ENCODE measurements at regions not wholly inside any gene's neighbourhood (a gene's known extent, or its start where the extent isn't known, plus 50 kb on each side); places are given as distances from the start of the nearest gene placed in this dataset.
"Not testable (repeated sequence)": the region's sequence is repeated elsewhere in the genome, so short reads cannot be mapped to it uniquely, and the experiment has no call there.

DNA sequence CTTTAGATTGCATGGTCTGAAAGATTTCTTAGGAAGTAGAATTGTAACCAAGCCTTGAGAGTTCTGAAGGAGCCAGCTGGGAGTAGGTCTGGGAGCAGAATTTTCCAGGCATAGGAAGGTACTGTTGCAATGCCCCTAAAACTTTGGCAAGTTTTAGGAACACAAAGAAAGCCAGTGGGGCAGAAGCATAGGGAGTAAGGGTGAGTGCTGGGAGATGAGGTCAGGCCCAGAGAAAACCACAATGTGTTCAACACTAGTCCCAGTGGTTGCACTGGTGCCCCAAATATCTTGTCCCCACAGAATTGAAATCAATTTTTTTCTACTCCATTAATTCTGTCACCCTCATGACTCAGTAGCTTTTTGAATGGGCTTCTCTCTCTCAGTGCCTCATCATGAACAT, 120.7 kb upstream of the GALNT15 start:
- DNase-seq (ENCODE audit: low read depth), result no peak

DNA sequence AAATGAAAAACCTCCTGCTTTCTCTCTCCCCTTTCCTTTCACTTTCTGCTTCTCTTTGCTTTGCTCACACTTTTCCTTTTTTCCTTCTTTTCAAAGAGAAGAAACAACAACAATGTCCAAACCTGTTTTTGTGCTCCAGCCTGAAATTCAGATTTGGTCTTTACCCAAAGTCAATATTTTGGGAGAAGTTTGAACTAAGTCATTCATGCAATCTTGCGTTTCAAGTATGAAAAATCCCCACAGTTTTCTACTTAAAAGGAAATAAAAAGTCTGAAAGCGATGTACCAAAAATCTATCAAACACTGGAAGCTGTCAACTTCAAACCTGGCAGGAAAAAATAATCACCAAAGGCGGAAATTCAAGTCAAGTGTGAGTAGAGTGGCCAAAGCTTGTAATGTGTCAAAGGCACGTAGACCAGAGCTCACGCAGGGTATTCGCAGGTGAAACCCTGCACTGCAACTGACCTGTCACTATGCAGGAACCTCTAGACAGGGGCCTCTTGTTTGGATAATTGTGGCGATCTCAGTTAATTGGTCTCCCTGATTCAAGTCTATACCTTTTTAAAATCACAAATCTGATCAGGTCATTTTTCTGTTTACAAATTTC, 118.8 kb upstream of the GALNT15 start:
- no peak for DNase-seq (ENCODE audit: low read depth)

DNA sequence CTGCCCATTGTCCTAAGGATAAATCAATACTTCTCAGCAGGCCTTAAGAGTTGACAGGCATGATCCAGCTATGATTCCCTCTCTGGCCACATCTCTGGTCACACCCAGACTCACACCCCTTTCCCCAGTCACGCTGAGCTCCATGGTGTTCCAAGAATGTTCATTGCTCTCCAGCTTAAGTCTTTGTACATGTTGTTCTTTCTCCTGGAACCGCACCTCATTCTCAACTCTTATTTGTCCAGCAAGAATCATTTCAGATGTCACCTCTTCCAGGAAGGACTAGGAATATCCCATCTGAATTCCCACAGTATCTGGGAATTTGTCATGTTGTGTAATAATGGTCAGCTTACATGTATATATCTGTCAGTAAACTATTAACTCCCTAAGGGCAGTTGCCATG, 118.3 kb upstream of the GALNT15 start:
- DNase-seq (ENCODE audit: low read depth), result no peak

DNA sequence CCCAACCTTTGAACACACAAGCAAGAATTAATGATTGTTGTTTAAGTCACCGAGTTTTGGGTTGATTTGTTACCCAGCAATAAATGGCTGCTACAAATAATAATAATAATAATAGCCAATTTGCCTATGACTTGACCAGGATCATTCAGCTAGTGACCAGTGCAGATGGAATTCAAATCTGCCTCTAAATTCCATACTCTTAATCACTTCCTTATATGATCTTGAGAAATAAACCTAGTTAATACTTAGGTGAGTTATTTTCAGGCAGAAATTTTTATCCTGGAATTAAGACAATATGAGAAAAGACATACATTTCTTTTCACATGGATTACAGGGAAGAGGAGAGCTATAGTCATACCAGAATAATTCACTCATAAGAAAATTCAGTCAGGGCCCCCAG, 116.0 kb upstream of the GALNT15 start:
- DNase-seq (ENCODE audit: low read depth), result no peak

DNA sequence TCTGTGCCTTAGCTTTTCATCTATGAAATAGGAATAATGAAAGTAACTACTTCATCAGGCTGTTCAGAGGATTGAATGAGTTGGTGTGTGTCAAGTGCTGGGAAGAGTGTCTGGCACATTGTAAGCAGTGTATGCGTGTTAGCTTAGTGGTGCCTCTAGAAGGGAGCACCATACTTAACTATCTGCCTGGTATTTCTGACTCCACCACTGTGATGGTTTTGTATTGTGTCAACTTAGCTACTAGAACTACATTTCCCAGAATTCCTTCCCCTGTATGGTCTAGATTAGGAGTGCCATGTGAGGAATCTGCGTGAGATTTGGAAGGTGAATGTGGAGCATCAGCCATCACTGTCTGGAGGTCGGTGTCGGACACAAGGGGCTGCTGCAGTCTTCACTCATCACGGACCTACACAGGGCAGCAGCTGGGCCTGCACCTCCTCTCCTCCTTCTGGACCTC, 115.4 kb upstream of the GALNT15 start:
- DNase-seq (ENCODE audit: low read depth), result no peak

DNA sequence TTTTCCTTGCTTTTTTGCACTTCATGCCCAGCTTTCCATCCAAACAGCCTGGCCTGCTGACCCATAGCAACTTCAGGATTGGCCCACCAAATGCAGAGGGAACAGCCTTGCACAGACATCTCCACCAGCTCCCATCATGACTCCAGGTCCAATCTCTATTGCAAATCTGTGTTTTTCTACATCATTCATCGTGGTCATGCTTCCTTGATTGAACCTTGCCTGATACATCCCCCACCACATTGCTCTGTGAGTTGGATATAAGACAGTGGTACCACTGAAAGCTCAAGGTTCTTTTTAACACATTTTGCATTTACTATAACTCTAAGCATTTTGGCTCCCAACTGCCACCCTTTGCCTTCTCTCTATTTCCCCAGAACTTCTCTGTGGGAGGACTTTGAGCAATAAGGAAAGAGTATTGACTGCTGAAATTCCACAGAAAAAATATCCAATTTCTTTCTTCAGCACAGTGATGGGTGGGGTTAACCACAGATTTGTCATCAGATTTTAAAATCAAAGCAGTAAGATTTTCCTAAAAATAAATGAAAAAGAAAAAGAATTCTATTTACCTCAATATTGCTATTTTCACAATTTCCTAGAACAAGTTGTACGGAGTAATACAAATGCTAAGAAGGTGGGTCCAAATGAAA, 114.6 kb upstream of the GALNT15 start:
- no peak for DNase-seq (ENCODE audit: low read depth)

DNA sequence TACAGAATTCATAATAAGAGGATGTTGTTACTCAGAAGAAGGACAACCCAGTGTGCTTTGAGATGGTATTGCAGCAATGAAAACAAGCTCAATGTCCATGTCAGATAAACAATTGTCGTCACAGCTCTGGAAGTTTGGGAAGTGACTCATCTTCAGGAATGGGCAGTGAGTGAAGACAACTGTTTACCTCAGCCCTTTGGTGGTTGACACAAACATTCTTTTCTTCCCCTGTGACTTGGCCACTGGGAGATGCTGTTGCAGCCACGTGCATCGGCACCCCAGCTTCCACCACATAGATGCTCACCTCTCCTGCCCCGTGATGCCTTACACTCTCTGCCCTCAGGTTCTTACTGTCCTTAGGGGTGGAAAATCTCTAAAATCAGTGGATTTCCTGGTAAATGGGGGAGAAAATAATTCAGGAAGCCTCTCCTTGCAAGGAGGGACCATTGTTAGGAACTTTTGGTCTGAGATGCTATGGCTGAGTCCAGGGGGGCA, 114.1 kb upstream of the GALNT15 start:
- no peak for DNase-seq (ENCODE audit: low read depth)

DNA sequence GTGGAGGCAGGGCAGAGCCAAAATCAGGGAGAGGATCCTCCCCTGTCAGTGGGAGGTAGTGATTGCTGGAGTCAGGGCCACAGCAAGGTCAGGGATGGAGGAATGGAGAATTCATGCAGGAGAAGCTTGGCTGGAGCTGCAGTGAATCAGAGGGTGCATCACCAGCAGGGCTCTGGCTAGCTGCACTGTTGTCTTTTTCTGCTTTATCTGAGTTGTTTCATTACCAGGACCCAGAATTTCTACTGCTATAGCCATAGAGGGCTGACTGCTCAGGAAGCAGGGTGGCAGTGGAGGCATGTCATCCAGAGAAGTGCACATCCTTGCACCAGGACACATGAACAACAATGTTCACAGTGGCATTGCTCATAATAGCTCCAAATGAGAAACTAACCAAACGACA, 113.5 kb upstream of the GALNT15 start:
- no peak for DNase-seq (ENCODE audit: low read depth)

DNA sequence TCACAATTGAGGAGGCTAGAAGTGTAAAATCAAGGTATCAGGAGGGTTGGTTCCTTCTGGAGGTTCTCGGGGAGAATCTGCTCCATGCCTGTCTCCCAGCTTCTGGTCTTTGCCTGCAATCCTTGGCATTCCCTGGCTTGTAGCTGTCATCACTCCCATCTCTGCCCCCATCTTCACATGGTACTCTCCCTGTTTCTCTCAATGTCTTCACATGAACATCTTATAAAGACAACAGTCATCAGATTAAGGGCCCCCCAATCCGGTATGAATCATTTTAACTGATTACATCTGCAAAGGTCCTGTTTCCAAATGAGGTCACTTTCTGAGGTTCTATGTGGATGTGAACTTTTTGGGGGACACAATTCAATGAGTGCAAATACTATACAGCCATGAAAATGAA, 113.0 kb upstream of the GALNT15 start:
- no peak for DNase-seq (ENCODE audit: low read depth)

DNA sequence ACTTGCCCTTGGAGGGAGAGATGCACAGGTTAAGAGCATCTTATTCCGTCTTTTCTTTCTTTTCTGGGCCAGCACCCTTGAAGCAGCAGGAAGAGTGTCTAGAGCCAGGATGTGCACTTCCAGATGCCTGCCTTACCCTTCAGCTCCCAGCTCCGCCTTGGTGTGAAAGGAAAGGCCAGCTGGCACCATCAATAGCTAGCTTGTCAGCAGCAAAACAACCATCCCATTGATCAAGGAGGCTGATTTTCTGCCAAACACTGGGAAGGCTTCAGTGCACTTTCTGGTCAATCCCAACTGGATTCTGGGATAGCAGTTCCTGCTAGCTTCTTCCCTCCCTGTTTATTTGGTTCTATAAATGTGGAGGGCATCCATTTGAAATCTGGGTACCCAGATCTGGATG, 110.9 kb upstream of the GALNT15 start:
- no peak for DNase-seq (ENCODE audit: low read depth)

DNA sequence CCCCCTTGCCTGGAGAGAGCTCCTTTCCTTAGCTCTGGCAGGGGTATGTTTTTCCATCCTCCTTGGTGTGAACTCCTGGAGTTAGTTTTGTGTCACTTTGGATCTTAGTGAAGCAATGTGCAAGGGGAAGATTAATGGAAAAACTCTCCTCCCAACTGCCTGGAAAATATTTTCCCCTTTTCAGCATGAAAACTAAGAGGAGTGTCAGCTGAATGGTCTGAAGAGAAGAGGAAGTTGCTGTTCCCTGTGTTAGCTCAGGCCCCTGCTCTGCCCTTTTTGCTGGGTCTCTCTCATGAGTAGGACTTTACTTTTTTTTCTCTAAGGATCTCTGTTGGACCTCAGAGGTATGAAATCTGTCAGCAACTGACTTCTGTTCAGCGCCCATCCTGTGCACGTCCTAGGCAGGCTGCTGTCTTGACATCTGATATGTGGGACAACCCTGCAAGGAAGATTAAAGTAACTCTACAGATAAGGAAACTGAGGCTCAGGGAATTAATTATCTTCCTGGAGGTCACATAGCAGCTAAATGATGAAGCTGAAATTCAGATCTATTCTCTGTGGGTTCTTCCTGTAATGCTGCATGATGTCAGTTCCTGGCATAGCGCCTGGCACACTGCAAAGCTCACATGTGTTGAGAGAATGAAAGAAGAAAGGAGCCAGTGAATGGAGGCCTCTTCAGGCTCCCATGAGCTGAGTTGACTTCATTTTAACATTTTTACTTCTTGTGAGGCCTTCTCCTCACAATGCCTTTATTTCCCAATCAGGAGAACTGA, 109.7 kb upstream of the GALNT15 start:
- DNase-seq (ENCODE audit: low read depth), result no peak

DNA sequence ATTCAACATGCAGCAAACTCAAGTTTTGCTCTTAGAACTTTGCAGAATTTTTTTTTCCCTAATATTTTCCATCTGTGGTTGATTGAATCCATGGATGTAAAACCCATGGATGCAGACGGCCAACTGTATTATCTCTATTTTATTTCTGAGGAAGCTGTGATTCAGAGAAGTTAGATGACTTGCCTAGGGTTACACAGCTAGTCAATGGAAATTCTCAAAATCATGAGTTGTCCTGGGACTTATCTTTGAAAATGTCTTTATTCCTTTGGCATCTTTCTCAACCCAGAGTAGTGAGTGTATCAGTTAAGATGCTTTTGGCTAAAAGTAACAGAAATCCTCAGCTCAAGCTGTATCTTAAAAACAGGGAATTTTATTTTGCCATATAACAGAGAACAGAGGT, 107.9 kb upstream of the GALNT15 start:
- no peak for DNase-seq (ENCODE audit: low read depth)

DNA sequence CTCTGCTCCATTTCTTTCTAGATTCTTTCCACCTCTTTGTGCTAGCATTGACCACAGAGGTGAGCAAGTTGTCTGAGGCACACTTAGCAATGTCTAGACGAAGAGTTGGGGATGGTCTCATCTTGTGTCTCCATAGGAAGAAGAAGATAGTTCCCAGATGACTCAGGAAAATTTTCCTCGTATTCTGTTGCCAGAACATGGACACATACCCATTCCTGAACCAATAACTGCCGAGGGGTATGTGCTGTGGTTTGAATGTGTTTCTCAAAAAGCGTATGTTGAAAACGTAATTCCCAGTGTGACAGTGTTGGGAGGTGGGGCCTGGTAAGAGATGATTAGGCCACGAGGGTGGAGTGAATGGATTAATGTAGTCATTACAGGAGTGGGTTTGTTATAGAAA, 107.5 kb upstream of the GALNT15 start:
- DNase-seq (ENCODE audit: low read depth), result no peak

DNA sequence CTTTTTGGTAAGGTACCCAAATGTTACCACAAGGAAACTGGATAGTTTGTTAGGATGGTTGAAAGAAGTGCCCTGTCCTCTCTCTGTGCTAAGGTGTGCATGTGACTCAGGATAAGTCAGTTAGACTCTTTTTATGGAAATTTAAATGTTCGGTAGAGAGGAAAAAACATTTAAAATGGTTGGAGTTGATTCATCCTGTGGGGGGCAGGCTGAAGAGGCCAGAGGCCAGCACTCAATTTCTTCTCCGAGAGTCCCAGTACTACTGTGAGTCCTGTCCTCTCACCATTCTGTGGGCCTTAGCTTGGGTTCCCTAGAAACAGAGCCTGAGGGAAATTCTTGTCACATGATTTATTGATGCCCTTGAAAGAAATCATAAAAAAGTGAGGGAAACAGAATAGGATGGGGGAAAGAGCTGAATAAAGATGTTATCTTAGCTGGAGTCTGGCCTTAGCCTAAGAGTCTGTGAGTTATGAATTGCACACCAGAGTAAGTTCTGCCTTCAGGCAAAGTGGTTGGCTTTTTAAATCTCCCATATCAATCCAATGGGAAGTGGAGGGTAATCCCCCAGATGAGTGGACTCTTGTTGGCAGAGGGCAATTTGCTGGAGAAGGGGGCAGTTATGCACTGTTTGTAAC, 106.5 kb upstream of the GALNT15 start:
- DNase-seq (ENCODE audit: low read depth), result no peak

DNA sequence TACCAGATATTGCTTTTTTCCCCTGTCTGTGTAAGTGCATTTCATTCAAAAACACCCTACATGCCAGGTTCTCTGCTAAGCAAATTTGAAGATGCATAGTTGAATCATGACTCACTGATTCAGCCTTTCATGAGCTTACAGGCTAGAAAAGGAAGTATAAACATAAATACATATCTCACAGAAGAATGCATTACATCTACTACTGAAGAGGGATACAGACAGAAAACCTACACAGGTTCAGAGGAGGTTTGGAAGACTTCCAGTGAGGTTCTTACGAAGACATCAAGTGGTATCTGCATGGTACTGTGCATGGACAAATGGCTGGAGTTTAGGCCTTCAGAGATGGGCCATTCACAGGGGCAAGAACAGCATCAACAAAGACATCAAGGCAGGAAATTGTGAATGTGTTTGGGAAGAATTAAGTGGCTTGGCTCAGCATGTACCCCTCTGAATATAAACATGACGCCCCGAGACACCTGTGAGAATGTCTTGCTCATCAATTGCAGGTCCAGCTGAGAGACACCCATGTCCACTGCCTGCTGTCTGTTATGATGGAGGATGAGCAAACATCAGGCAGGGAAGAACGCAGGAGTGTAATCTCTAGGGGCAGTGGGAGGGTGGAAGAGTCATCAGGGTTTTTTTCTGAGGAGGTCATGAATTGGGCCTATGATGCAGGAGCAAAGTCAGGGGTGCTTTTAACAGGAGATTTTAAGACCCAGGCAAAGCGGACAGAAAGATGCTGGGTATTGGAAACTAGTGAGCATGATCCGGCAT, 105.1 kb upstream of the GALNT15 start:
- no peak for DNase-seq (ENCODE audit: low read depth)

DNA sequence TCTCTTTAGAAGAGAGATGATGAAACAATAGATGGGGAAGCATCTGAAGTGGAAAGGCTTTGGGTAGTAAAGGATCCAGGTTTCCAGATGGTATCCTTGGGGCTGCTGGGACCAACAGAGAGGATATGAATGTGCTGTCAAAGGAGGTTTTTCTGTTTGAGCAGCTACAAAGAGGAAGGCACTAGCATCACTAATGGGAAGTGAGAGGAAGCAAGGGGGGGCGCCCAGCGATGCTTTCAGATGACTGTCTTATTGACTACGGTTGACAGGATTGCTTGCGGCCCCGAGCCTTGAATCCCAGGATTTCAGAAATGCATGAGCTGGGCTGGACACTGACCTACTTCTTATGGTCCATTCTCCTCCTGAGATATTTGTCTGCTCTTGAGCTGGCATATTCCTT, 103.8 kb upstream of the GALNT15 start:
- no peak for DNase-seq (ENCODE audit: low read depth)

DNA sequence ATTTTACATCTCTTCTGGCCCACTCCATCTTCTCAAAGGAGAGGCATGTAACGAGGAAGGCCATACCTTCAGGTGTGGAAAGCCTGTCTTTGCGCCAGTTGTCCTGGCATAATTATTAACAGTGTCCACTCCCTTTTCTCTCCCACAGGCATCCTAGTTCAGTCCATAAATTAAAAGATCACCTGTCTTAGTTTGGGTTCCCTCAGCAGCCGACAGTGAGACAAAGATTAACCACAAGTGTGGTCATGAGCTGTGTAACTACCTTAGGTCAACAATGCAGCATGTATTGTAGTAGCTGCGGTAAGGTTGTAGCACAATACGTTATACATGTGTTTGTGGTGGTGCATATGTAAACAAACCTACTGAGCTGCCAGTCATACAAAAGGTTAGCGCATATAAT, 103.3 kb upstream of the GALNT15 start:
- DNase-seq (ENCODE audit: low read depth), result no peak

DNA sequence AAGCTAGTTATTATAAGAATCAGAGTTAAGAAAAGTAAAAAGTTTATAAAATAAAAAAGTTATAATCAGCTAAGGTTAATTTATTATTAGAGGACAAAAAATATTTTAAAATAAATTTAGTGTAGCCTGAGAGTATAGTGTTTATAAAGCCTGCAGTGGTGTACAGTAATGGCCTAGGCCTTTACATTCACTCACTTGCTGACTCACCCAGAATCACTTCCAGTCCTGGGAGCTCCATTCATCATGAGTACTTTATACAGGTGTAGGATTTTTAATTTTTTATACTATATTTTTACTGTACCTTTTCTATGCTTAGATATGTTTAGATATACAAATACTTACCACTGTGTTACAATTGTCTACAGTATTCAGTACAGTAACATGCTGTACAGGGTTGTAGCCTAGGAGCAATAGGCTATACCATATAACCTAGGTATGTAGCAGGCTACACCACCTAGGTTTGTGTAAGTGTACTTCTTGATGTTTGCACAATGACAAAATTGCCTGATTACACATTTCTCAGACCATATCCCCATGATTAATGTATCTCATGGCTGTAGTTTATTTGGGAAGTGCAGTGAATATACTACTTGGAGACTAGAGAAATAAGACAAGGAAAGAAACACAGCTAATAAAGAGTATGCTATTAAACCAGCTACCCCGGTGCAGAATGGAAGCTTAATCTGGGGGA, 101.9 kb upstream of the GALNT15 start:
- DNase-seq (ENCODE audit: low read depth), result no peak

DNA sequence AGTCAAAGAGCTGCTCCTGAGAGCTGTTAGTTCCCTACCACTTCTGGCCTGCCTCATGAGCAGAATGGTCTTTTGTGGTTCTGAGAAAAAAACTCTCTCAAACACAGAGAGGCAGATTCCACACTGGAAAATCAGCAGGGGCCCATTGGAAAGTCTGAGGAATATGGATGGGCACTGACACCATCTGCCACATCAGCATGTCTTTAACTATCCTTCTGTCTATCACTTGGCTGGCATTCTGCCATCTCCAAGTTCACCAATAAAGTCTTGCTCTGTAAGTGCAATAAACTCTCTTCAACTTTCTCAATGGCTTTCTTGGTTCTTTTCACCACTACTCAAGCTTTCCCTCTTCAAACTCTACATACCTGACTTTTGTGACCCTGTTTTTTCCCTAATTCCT, 101.3 kb upstream of the GALNT15 start:
- no peak for DNase-seq (ENCODE audit: low read depth)

DNA sequence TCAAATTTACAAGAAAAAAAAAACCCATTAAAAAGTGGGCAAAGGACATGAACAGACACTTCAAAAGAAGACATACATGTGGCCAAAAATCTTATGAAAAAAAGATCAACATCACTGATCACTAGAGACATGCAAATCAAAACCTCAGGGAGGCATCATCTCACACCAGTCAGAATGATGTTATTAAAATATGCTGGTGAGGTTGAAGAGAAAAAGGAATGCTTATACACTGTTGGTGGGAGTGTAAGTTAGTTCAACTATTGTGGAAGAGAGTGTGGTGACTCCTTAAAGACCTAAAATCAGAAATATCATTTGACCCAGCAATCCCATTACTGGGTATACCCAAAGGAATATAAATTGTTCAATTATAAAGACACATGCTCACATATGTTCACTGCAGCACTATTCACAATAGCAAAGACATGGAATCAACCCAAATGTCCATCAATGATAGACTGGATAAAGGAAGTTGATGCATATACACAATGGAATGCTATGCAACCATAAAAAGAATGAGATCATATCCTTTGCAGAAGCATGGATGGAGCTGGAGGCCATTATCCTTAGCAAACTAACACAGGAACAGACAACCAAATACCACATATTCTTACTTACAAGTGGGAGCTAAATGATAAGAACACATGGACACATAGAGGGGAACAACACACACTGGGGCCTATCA, 100.3 kb upstream of the GALNT15 start:
- not testable (repeated sequence) for DNase-seq (ENCODE audit: low read depth)

DNA sequence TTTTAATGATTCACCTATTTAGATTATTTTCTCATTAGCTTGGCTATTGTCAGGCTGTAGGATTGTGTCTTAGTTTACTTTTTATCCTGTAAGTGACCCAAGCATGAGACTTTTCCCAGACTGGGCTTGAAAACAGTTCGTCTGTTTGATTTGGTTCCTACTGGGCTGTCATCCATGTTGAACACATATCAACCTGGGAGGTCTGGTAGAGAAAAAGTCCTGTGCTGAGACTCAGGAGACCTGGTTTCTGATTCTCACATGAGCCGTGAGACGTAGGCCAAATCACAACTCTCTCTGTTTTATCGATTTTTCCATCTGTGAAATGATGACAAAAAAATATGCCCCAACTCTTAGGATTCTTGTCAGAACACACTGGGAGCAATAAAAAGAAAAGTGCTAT, 98.8 kb upstream of the GALNT15 start:
- no peak for DNase-seq (ENCODE audit: low read depth)
